RPMI7951 (cell line): ENCODE measurements at regions not wholly inside any gene's neighbourhood (a gene's known extent, or its start where the extent isn't known, plus 50 kb on each side); places are given as distances from the start of the nearest gene placed in this dataset.
"Not testable (repeated sequence)": the region's sequence is repeated elsewhere in the genome, so short reads cannot be mapped to it uniquely, and the experiment has no call there.

Source experiments
- DNase-seq: peaks from one replicate; pipeline ENCODE4 v3.0.0-alpha.2; 2012; ENCODE audit warnings: low read depth

GRCh38 chr16:29160171-29160570, 175.3 kb downstream of the LAT start:
- not testable (repeated sequence) for DNase-seq

DNA sequence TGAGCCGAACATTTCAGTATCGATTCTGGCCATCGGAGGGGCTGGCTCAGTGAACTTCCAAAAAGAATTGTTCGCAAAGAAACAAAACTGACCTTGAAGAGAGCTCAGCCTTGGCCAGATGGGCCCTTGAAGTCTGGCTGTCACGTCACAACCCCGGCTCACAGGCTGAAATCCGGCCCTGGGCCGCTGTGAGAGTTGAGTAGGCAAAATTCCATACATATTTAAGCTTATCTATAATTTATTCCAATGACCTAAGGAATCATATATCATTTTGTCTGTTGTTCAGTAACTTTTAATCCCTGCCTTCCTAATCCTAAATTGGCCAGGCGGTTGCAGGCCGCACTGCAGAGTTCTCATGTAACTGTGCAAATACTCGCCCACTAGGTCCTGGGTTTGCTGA, 174.8 kb downstream of the LAT start:
- not testable (repeated sequence) for DNase-seq

DNA sequence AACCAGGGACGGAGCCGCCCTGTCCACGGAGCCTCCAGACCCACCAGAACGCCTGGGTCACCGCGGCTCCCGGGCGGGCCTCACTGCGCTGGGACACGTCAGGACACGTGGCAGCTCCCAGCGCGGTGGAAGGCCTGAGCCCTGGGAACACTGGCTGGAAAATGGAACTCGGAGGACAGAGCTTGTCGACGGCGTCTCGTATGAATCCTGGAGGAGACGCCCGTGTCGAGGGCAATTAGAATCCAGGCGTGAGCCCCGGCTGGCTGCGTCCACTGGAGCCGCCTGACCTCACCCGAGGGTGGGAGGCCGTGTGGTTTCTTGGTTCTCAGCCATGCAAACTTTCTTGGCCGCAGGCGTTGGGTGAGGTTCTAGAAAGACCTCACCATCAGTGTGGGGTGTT, 173.9 kb downstream of the LAT start:
- DNase-seq = no peak

GRCh38 chr16:29158031-29158784, 173.4 kb downstream of the LAT start:
- not testable (repeated sequence) for DNase-seq

DNA sequence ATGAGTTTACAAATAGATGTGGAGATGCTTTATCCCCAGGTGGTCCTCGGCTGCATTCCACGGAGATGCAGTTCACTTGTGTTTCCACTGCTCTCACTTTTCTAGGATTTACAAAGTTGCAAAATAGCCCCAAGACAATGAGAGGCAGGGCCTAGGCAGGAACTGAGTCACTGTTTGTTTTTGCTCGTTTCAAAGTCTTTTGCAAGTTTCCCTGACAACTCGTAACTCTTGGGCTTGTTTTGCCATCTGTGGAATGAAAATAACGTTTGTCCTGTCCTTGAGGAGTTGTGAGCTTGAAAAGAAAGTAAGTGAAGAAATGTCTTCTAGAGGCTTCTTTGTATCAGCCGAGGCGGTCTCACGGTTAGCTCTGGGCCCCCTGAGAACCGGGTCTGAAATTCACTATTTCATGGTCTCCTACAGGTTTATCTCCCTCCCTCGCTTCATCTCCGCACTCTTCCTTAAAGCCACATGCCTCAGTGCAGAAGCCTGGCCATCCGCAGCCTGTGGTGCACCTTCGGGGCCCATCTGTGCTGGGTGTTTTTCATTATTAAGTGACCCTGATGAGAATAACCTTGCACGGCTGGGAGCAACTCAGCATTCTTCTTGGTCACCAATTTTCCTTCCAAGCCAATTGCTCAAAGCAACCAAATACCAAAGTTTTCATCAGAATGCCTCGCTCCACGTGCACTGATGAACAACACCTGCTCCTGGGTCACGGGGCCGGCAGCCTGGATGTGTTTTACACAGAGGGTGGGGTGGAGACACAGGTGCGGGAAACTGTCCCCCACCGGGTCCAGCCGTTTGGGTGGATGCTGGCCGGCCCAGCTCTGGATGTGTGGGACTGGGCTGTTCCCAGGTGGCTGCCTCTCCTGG, 172.4 kb downstream of the LAT start:
- DNase-seq = peak; percentile 95

- no peak for DNase-seq
Measured at GRCh38 chr16:29156511-29156910, 171.7 kb downstream of the LAT start.

GRCh38 chr16:29155866-29156200, 171.0 kb downstream of the LAT start:
- DNase-seq = not testable (repeated sequence)

GRCh38 chr16:29155131-29155865, 170.4 kb downstream of the LAT start:
- DNase-seq = not testable (repeated sequence)

DNA sequence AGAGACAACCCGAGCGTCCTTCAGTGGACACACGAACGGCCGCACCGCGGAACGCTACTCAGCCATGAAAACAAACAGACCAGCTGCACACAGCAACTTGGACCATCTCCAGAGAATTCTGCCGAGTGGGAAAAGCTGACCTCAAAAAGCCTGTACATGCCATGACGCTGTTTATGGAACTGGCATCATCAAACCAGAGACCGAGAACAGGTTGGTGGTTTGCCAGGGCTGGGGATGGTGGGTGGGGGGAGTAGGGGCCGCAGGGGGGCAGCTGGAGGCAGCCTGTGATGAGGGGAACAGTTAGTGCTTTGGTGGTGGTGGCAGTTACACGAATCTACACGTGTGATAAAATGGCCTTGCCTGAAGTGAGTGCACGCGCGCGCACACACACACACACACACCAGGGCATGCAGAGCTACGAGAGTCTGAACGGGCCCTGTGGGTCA, 169.8 kb downstream of the LAT start:
- no peak for DNase-seq

DNA sequence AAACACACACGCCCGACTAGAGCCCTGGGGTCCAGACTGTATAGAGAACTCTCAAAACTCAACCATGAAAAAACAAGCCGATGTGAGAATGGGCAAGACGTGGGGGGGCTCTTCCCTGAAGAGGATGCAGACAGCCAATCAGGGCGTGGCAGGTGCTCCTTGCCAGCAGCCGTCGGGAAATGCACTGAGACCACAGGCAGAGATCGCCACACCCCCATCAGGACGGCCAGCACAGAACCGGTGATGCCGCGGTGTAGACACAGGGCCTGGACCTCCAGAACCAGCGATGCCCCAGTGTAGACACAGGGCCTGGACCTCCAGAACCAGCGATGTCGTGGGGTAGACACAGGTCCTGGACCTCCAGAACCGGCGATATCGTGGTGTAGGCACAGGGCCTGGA, 169.2 kb downstream of the LAT start:
- no peak for DNase-seq

DNA sequence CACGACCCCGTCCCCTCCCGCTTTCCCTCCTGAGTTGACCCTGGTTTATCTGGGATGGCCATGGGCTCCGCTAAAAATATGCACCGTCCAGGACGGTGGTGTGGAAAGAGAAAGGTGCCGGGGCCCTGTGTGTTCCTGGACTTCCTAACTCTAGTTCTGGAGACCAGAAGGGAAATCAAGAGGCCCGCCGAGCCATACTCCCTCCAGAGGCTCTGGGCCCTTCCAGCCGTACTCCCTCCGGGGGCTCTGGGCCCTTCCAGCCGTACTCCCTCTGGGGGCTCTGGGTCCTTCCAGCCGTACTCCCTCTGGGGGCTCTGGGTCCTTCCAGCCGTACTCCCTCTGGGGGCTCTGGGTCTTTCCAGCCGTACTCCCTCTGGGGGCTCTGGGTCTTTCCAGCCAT, 168.5 kb downstream of the LAT start:
- not testable (repeated sequence) for DNase-seq

DNA sequence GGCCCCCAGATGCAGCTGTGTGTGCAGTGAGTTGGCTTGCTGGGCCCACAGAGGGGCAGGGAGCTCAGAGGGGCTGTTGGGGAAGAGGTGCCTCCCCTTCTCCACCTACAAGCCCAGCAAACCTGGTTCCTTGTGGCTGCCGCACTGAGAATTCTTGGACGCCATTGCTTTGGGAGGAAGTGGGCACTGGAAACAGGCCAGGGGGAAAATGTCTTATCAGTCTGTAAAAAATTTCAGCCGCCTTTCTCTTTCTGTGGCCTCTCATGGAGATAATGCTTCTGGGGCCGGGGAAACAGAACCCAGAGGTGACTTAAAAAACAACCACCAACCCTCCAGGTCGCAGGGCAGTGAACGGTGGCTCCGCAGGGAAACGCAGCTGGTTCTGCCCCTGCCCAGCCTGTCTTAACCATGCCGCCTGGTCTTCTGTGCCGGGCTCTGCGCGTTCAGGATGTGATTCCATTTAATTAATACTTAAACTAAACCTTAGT, 167.7 kb downstream of the LAT start:
- not testable (repeated sequence) for DNase-seq

DNA sequence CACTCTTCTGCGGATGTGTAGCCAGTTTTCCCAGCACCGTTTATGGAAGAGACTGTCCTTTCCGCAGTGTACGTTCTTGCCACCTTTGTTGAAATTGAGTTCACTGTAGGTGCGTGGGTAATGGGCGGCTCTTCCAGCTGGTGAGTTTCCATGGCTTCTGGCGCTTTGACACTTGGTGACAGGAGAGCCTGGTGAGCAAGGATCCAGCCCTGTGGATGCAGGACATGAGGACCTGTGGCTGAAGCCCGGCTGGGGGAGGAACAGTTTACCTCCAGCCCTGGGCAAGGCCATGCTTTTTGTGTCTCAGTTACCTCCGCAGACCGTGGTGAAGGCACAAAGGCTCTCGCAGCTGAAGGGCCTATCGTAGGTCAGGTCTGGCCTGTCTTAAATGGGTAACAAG, 166.5 kb downstream of the LAT start:
- no peak for DNase-seq

DNA sequence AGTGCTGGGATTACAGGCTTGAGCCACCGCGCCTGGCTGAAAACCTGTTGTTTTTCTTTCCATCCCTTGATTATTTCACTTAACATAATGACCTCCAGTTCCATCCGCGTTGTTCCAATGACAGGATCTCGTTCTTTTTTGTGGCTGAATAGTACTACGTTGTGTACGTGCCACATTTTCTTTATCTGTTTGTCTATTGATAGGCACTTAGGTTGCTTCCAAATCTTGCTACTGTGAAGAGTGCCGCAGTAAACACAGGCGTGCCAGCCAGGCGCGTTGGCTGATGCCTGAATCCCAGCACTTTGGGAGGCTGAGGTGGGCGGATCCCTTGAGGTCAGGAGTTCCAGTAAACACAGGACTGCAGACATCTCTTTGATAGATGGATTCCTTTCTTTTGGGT, 165.1 kb downstream of the LAT start:
- not testable (repeated sequence) for DNase-seq

- DNase-seq = no peak
Measured at GRCh38 chr16:29148867-29149272, 164.0 kb downstream of the LAT start.

DNA sequence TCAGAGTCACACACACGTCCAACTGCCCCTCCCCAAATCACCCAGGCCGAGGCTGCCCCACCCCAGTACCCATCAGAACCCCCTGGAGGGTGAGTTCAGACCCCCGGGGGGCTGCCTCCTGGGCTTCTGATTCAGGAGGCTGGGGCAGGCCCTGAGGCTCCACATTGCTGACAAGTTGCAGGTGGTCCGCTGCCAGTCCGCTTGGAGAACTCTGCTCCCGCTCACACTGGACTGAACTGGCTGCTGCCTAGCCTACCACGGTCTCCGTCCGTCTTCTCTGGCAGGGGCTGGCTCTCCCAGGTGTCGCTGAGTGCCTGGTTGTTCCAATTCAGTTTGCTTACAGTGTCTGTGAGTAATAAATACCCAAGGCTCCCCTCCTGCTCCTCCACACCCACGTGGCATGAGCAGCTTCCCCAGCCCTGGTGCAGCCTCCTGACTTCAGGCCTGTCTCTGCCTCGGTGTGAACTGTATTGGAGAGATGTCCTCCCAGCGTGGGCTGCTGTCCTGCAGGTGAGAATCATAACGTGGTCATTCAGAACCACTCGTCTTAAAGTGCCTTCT, 163.4 kb downstream of the LAT start:
- no peak for DNase-seq

- DNase-seq = not testable (repeated sequence)
Measured at GRCh38 chr16:29147710-29148109, 162.9 kb downstream of the LAT start.

DNA sequence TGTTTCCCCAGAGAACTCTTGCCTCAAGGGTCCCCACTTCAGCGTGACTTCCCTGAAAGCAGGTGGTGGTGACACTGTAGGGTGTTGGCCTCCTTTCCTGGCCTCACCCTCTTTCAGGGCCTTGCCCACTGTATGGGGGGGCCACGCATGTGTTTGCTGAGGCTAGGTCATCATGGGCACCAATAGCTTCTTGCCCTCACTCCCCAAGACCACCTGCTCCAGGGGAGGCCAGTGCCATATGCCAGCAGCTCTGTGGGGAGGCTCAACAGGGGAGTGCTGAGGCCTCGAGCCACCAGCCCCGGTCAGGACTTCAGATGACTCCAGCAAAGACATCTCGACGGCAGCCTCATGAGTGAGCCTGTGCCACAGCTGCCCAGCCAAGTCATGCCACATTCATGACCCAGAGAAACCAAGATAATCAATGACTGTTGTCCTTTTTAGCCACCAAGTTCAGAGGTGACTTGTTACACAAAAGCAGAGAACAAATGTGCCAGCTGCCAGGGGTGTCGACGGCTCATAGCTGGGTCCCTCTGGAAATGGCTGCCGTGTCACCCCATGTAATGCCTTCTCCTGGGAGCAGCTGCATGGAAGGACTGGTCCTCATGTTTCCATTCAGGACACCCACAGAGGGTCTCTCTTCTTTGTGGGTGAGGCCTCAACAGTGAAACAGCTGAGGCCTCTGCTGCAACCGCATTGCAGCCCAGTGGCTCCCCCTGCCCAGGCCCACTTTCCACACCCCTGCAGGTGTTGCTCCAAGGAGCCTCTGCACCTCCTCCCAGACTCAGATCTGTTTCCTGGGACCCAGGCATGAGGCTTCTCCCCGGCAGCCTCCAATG, 162.2 kb downstream of the LAT start:
- not testable (repeated sequence) for DNase-seq

DNA sequence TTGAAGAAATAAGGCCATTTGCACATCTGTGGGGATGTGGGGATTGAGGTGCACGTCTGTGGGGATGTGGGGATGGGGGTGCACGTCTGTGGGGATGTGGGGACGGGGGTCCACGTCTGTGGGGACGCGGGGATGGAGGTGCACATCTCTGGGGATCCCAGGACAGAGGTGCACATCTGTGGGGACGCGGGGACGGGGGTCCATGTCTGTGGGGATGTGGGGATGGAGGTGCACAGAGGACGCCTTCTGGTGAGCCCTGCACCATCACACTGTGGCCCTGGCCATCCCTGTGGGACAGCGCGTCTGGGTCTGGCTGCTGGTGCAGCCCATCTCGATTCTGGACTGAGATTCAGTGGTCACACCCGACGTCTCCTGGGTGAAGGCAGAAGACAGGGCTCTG, 161.4 kb downstream of the LAT start:
- DNase-seq = no peak

DNA sequence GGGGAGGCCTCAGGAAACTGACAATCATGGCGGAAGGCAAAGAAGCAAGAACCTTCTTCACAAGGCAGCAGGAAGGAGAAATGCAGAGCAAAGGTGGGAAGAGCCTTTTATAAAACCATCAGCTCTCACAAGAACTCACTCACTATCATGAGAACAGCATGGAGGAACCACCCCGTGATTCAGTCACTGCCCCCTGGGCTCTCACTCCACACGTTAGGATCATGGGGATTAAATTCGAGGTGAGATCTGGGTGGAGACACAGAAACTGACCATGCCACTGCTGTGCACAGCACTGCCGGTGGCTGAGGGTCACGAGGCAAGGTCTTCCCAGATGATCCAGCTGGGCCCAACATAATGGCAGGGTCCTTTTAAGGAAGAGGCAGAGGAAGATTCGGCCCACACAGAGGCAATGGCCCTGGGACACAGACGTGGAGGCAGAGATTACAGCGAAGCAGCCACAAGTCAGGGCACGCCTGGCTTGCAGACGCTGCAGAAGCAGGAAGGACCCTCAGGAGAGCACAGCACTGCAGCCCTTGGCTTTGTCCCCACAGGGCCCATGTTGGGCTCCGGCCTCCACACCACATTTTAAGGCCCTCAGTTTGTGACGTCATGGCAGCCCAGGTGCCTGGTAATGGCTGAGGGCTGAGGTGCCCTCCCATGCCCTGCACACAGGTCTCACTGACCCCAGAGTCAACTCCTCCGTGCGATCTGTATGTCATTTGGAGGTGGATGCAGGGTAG, 160.8 kb downstream of the LAT start:
- DNase-seq = not testable (repeated sequence)
